BLaER1 treated with 17β-estradiol and CSF1 and Interleukin-3, amounts not matched to agents 10 nM and 100 nM (cell line): ENCODE measurements at regions not wholly inside any gene's neighbourhood (a gene's known extent, or its start where the extent isn't known, plus 50 kb on each side); places are given as distances from the start of the nearest gene placed in this dataset.
A peak's percentile ranks its signal among the peaks of the same experiment; 100 is the strongest.

ENCODE experiments used
- H3K27ac ChIP-seq, 11 experiments: shearing (Covaris generic); formaldehyde crosslinking; 2 replicates each; pipeline ENCODE4 v1.8.1; 2022
- H3K27me3 ChIP-seq, 11 experiments: shearing (Covaris generic); formaldehyde crosslinking; 2 replicates each; pipeline ENCODE4 v1.8.1; 2022
- H3K36me3 ChIP-seq, 11 experiments: shearing (Covaris generic); formaldehyde crosslinking; 2 replicates each; pipeline ENCODE4 v1.8.1; 2022
- H3K4me1 ChIP-seq, 10 experiments: shearing (Covaris generic); formaldehyde crosslinking; 2 replicates each; pipeline ENCODE4 v1.8.1; 2022
- H3K4me2 ChIP-seq, 11 experiments: shearing (Covaris generic); formaldehyde crosslinking; 2 replicates each; pipeline ENCODE4 v1.8.1; 2022
- H3K4me3 ChIP-seq, 10 experiments: shearing (Covaris generic); formaldehyde crosslinking; 2 replicates each; pipeline ENCODE4 v1.8.1; 2022
- H3K9ac ChIP-seq, 11 experiments: shearing (Covaris generic); formaldehyde crosslinking; 2 replicates each; pipeline ENCODE4 v1.8.1; 2022
- H3K9me3 ChIP-seq, 11 experiments: shearing (Covaris generic); formaldehyde crosslinking; replicated peaks in 1 of 11; 2 replicates each; pipeline ENCODE4 v1.8.1; 2022
- H4K20me1 ChIP-seq, 11 experiments: shearing (Covaris generic); formaldehyde crosslinking; 2 replicates each; pipeline ENCODE4 v1.8.1; 2022
- Cebpa-rat ChIP-seq, 11 experiments: shearing (Covaris generic); IDR thresholded peaks; 2 replicates each; pipeline ENCODE4 v1.8.1; 2022

DNA sequence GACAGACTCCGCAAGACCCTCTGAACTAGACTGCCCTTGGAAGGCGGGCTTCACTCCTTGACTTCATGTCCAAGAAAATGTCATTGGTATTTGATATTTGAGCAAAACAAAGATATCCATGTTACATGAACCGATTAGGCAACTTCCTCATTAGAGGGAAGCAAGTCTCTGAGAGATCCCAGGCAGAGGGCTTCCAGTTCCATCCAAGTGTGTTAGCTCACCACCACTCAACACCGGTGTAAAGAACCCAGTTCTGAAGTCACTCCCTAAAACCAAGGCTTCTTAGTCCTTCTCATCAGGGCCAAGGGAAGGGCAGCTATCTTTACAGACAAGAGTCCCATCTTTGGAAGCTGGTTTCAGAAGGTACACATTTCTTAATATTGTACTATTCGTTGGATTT, 87.2 kb upstream of the CDKN3 start:
- Histone ChIP-seq H3K27me3 (no peaks in the 10 kb centered on the region), H3K4me2 (peak overlapping the region in 8 of 11 experiments; percentile 17 to 65 (median 52); a peak in 14 of 22 replicates), H3K4me1 (peaks cover 18 to 57% (median 41%) of the 10 kb centered on the region in 10 experiments), H3K36me3 (no peaks in the 10 kb centered on the region), H3K9me3 (peaks cover 7 to 27% (median 17%) of the 10 kb centered on the region in 11 experiments; a peak in 20 of 22 replicates), H3K27ac (peak overlapping the region in 7 of 11 experiments; percentile 14 to 51 (median 41); a peak in 12 of 22 replicates), H3K9ac (no peak overlapping the region), H4K20me1 (no peaks in the 10 kb centered on the region), H3K4me3 (no peak overlapping the region)
- TF ChIP-seq Cebpa-rat (IDR thresholded peaks at IDR 0.05) = no peak; a peak in 1 of 22 replicates

- H3K27me3 ChIP-seq = no peaks in the 10 kb centered on the region
Observed at GRCh38 chr14:54310151-54310850, 86.5 kb upstream of the CDKN3 start.

GRCh38 chr14:54310851-54311228, 86.0 kb upstream of the CDKN3 start:
- no peak for TF ChIP-seq Cebpa-rat (IDR thresholded peaks at IDR 0.05)
- Histone ChIP-seq H3K9me3 (peaks cover 7 to 28% (median 17%) of the 10 kb centered on the region in 11 experiments; a peak in 20 of 22 replicates), H3K36me3 (no peaks in the 10 kb centered on the region), H3K27me3 (no peaks in the 10 kb centered on the region), H3K4me2 (peak overlapping the region in 4 of 11 experiments; percentile 80 to 90 (median 84); a peak in 3 of 22 replicates), H4K20me1 (no peaks in the 10 kb centered on the region), H3K4me1 (peaks cover 20 to 70% (median 52%) of the 10 kb centered on the region in 10 experiments), H3K27ac (peak overlapping the region in 3 of 11 experiments; percentile 69 to 74 (median 69); a peak in 3 of 22 replicates), H3K9ac (no peak overlapping the region), H3K4me3 (no peak overlapping the region)

More at GRCh38 chr14:54310151-54310850, 86.5 kb upstream of the CDKN3 start:
- H4K20me1 ChIP-seq = no peaks in the 10 kb centered on the region
- H3K4me2 ChIP-seq = peak overlapping the region in 8 of 11 experiments; percentile 17 to 65 (median 52); a peak in 15 of 22 replicates
- TF ChIP-seq Cebpa-rat (IDR thresholded peaks at IDR 0.05) = no peak
- peak overlapping the region in 5 of 11 experiments; percentile 7 to 51 (median 39); a peak in 8 of 22 replicates for H3K27ac ChIP-seq
- no peaks in the 10 kb centered on the region for H3K36me3 ChIP-seq
- no peak overlapping the region for H3K4me3 ChIP-seq
- peaks cover 7 to 28% (median 17%) of the 10 kb centered on the region in 11 experiments; a peak in 20 of 22 replicates for H3K9me3 ChIP-seq
- peaks cover 18 to 64% (median 47%) of the 10 kb centered on the region in 10 experiments for H3K4me1 ChIP-seq
- H3K9ac ChIP-seq = no peak overlapping the region

- Histone ChIP-seq H3K27me3 (no peaks in the 10 kb centered on the region), H3K9ac (peak overlapping the region in 7 of 11 experiments; percentile 2 to 66 (median 40); a peak in 7 of 22 replicates), H3K9me3 (peaks cover 7 to 28% (median 17%) of the 10 kb centered on the region in 11 experiments; a peak in 20 of 22 replicates), H4K20me1 (no peaks in the 10 kb centered on the region), H3K4me2 (peak overlapping the region; percentile 57 to 90 (median 81)), H3K27ac (peak overlapping the region in 9 of 11 experiments; percentile 31 to 81 (median 71); a peak in 16 of 22 replicates), H3K4me1 (peaks cover 31 to 84% (median 66%) of the 10 kb centered on the region in 10 experiments), H3K4me3 (peak overlapping the region in 2 of 10 experiments; percentile 9 to 31; a peak in 2 of 20 replicates), H3K36me3 (no peaks in the 10 kb centered on the region)
- TF ChIP-seq Cebpa-rat (IDR thresholded peaks at IDR 0.05) = peak in 7 of 11 experiments; percentile 31 to 85 (median 75); a peak in 11 of 22 replicates
Observed at GRCh38 chr14:54312166-54312801, 84.5 kb upstream of the CDKN3 start.

GRCh38 chr14:54314365-54315104, 82.3 kb upstream of the CDKN3 start:
- no peak overlapping the region for H3K9ac ChIP-seq
- TF ChIP-seq Cebpa-rat (IDR thresholded peaks at IDR 0.05) = no peak
- no peaks in the 10 kb centered on the region for H4K20me1 ChIP-seq
- peak overlapping the region in 5 of 11 experiments; percentile 10 to 81 (median 77); a peak in 6 of 22 replicates for H3K27ac ChIP-seq
- peak overlapping the region in 9 of 11 experiments; percentile 65 to 90 (median 79); a peak in 15 of 22 replicates for H3K4me2 ChIP-seq
- H3K4me1 ChIP-seq = peaks cover 31 to 97% (median 82%) of the 10 kb centered on the region in 10 experiments
- peaks cover 7 to 28% (median 17%) of the 10 kb centered on the region in 11 experiments; a peak in 20 of 22 replicates for H3K9me3 ChIP-seq
- H3K4me3 ChIP-seq = no peak overlapping the region
- H3K27me3 ChIP-seq = no peaks in the 10 kb centered on the region
- no peaks in the 10 kb centered on the region for H3K36me3 ChIP-seq

DNA sequence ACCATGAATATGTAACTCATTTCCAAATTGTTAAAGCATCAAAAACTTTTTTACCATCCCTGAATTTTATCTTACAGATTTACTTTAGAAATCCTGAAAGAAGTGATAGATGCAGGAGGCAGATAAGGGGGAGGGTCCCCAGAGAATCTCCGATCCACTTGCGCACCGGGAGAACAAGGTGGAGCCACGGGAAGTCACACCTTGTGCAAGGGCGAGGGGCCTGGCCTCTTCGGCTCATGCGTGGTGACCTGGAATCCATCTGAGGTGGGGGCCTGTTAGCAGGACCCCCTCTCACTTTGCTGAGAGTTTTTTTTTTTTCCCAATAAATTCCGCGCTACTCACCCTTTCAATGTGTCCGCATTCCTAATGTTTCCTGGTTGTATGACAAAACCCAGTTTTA, 80.2 kb upstream of the CDKN3 start:
- H3K9ac ChIP-seq = peak overlapping the region in 6 of 11 experiments; percentile 11 to 41 (median 27); a peak in 5 of 22 replicates
- H3K27ac ChIP-seq = peak overlapping the region in 6 of 11 experiments; percentile 56 to 81 (median 74); a peak in 11 of 22 replicates
- H3K4me2 ChIP-seq = peak overlapping the region; percentile 53 to 90 (median 75); a peak in 21 of 22 replicates
- H3K27me3 ChIP-seq = no peaks in the 10 kb centered on the region
- no peak for TF ChIP-seq Cebpa-rat (IDR thresholded peaks at IDR 0.05)
- H3K4me3 ChIP-seq = no peak overlapping the region
- no peaks in the 10 kb centered on the region for H3K36me3 ChIP-seq
- H3K4me1 ChIP-seq = peaks cover 27 to 82% (median 77%) of the 10 kb centered on the region in 10 experiments
- H4K20me1 ChIP-seq = no peaks in the 10 kb centered on the region
- H3K9me3 ChIP-seq = peaks cover 0 to 23% (median 15%) of the 10 kb centered on the region in 11 experiments; a peak in 20 of 22 replicates

DNA sequence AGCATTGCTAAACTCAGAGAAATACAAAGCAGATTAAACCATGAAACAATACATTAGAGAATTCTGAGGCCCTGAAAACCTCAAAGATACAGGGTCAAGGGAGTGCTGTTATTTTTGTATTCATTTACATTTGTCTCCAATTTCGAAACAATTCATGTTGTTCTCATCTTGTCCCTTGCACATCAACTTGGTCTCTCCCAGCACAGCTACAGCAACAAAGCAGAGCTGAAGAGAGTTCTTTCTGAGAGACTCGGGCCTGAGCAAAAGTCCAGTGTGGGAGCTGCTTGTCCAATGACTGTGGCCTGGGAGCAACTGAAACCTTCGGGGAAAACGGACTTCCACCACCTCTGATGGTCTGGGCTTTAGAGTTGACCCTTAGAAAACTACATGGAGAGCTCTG, 79.4 kb upstream of the CDKN3 start:
- no peak for TF ChIP-seq Cebpa-rat (IDR thresholded peaks at IDR 0.05)
- Histone ChIP-seq H3K27ac (peak overlapping the region in 6 of 11 experiments; percentile 7 to 81 (median 74); a peak in 8 of 22 replicates), H3K9me3 (peaks cover 0 to 23% (median 15%) of the 10 kb centered on the region in 11 experiments; a peak in 20 of 22 replicates), H3K4me2 (peak overlapping the region in 10 of 11 experiments; percentile 10 to 90 (median 77); a peak in 19 of 22 replicates), H3K4me1 (peaks cover 19 to 74% (median 70%) of the 10 kb centered on the region in 10 experiments), H3K9ac (peak overlapping the region in 4 of 11 experiments; percentile 1 to 36 (median 6); a peak in 2 of 22 replicates), H3K4me3 (no peak overlapping the region), H3K27me3 (no peaks in the 10 kb centered on the region), H4K20me1 (no peaks in the 10 kb centered on the region), H3K36me3 (no peaks in the 10 kb centered on the region)

GRCh38 chr14:54322246-54322645, 74.6 kb upstream of the CDKN3 start:
- H3K9ac ChIP-seq = no peak overlapping the region
- no peak for TF ChIP-seq Cebpa-rat (IDR thresholded peaks at IDR 0.05)
- H3K9me3 ChIP-seq = no peaks in the 10 kb centered on the region
- H3K36me3 ChIP-seq = no peaks in the 10 kb centered on the region
- no peak overlapping the region for H3K4me2 ChIP-seq
- H4K20me1 ChIP-seq = no peaks in the 10 kb centered on the region
- H3K27ac ChIP-seq = no peak overlapping the region
- H3K27me3 ChIP-seq = no peaks in the 10 kb centered on the region
- peaks cover 0 to 29% (median 28%) of the 10 kb centered on the region in 10 experiments; a peak in 18 of 20 replicates for H3K4me1 ChIP-seq
- no peak overlapping the region for H3K4me3 ChIP-seq
